Jurkat, Clone E6-1 (cell line): ENCODE measurements at regions not wholly inside any gene's neighbourhood (a gene's known extent, or its start where the extent isn't known, plus 50 kb on each side); places are given as distances from the start of the nearest gene placed in this dataset.
A peak's percentile ranks its signal among the peaks of the same experiment; 100 is the strongest.
"Not testable (repeated sequence)": the region's sequence is repeated elsewhere in the genome, so short reads cannot be mapped to it uniquely, and the experiment has no call there.

Experiments used
- DNase-seq: peaks from one replicate; pipeline ENCODE4 v3.0.0-alpha.2; 2011; ENCODE audit warnings: low read depth, low spot score
- H3K4me3 ChIP-seq: 2 replicates; pipeline ENCODE4 v1.5.1; 2011; ENCODE audit warnings: mild to moderate bottlenecking, low read length, control low read depth, moderate library complexity

- no peak overlapping the region for H3K4me3 ChIP-seq
- no peak for DNase-seq
These were observed 75.3 kb upstream of the SYT10 start for GRCh38 chr12:33514893-33515292.

GRCh38 chr12:33519566-33519965 is 79.9 kb upstream of the SYT10 start:
- DNase-seq = no peak
- H3K4me3 ChIP-seq = no peak overlapping the region

GRCh38 chr12:33520505-33521302 is 81.1 kb upstream of the SYT10 start:
- H3K4me3 ChIP-seq = not testable (repeated sequence)
- peak; percentile 21 for DNase-seq

GRCh38 chr12:33529031-33529430 is 89.4 kb upstream of the SYT10 start:
- no peak for DNase-seq
- no peak overlapping the region for H3K4me3 ChIP-seq

- DNase-seq = no peak
- H3K4me3 ChIP-seq = no peak overlapping the region
These were observed 90.2 kb upstream of the SYT10 start for GRCh38 chr12:33529810-33530209.

GRCh38 chr12:33531261-33531660 is 91.6 kb upstream of the SYT10 start:
- H3K4me3 ChIP-seq = no peak overlapping the region
- no peak for DNase-seq

- no peak overlapping the region for H3K4me3 ChIP-seq
- no peak for DNase-seq
These were observed 93.9 kb upstream of the SYT10 start for GRCh38 chr12:33533527-33533926.

GRCh38 chr12:33536431-33536830 is 96.8 kb upstream of the SYT10 start:
- H3K4me3 ChIP-seq = no peak overlapping the region
- no peak for DNase-seq

- H3K4me3 ChIP-seq = no peak overlapping the region
These were observed 106.4 kb upstream of the SYT10 start for GRCh38 chr12:33546004-33546403.

GRCh38 chr12:33547084-33547483 is 107.5 kb upstream of the SYT10 start:
- no peak for DNase-seq
- no peak overlapping the region for H3K4me3 ChIP-seq

More at GRCh38 chr12:33546004-33546403, 106.4 kb upstream of the SYT10 start:
- DNase-seq = no peak

- DNase-seq, H3K4me3 ChIP-seq: not testable (repeated sequence)
These were observed 110.6 kb upstream of the SYT10 start for GRCh38 chr12:33550214-33550613.

GRCh38 chr12:33551006-33551405 is 111.4 kb upstream of the SYT10 start:
- no peak overlapping the region for H3K4me3 ChIP-seq
- no peak for DNase-seq

GRCh38 chr12:33555128-33555527 is 115.5 kb upstream of the SYT10 start:
- no peak for DNase-seq
- H3K4me3 ChIP-seq = no peak overlapping the region

- no peak overlapping the region for H3K4me3 ChIP-seq
These were observed 121.1 kb upstream of the SYT10 start for GRCh38 chr12:33560653-33561208.

GRCh38 chr12:33562401-33562800 is 122.8 kb upstream of the SYT10 start:
- DNase-seq = no peak
- no peak overlapping the region for H3K4me3 ChIP-seq

More at GRCh38 chr12:33560653-33561208, 121.1 kb upstream of the SYT10 start:
- DNase-seq = no peak

GRCh38 chr12:33566403-33566802 is 126.8 kb upstream of the SYT10 start:
- no peak overlapping the region for H3K4me3 ChIP-seq

GRCh38 chr12:33575346-33575745 is 135.7 kb upstream of the SYT10 start:
- DNase-seq = no peak
- no peak overlapping the region for H3K4me3 ChIP-seq

More at GRCh38 chr12:33566403-33566802, 126.8 kb upstream of the SYT10 start:
- no peak for DNase-seq

GRCh38 chr12:33581613-33582122 is 142.0 kb upstream of the SYT10 start:
- H3K4me3 ChIP-seq = no peak overlapping the region
- DNase-seq = no peak

GRCh38 chr12:33586576-33586975 is 147.0 kb upstream of the SYT10 start:
- H3K4me3 ChIP-seq = no peak overlapping the region
- DNase-seq = no peak

GRCh38 chr12:33587354-33587753 is 147.7 kb upstream of the SYT10 start:
- H3K4me3 ChIP-seq = no peak overlapping the region
- DNase-seq = no peak
